Astrocyte of the spinal cord (primary cell): ENCODE measurements at regions not wholly inside any gene's neighbourhood (a gene's known extent, or its start where the extent isn't known, plus 50 kb on each side); places are given as distances from the start of the nearest gene placed in this dataset.
A peak's percentile ranks its signal among the peaks of the same experiment; 100 is the strongest.

Source experiments
- DNase-seq: peaks from one replicate; pipeline ENCODE4 v3.0.0; 2011; ENCODE audit warnings: low read depth, low spot score
- H3K4me3 ChIP-seq: 2 replicates; pipeline ENCODE4 v1.5.1; 2011; ENCODE audit warnings: low read depth, mild to moderate bottlenecking, low read length, moderate library complexity
- in situ Hi-C: cut with HindIII; loops from 2 replicates; pipeline ENCODE4 v1.10.0; 2017; ENCODE audit warnings: low sequenced_read_pairs
- TF ChIP-seq, protein P1 (sequence below): IDR thresholded peaks from 2 replicates; pipeline ENCODE4 v1.5.1; 2012; ENCODE audit warnings: low read depth, mild to moderate bottlenecking, low read length, inconsistent platforms

DNA sequence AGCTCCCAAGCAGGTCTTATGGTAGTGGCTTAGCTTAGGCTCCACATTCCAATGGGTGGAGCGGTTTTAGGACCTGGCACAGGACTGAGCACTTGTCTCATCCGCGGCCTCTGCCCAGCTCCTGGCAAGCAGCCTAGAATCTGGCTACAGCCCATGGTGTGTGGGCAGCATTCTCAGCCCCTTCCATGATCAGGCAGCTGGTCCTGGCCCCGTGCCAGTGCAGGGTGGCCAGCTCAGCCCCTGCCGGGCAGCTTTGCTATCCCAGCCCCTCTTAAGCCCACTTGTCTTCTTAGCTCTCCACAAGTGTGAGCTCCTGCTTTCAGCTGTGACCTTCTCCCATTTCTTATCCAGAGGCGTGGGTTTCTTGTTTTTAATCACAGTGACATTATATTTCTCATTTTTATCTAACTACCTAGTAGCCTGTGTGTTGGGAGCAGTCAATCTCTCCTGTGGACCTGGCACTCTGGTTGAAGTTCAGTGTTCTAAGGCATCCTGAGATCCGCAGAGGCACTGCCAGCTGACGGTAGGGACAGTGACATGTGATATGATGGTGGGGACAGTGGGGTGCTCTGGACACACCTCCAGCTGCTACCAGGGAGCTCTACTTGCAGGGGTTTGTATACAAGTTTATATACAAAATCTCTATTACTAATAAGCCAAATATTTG is 84.5 kb upstream of the PRNP start:
- DNase-seq, result peak; percentile 45
- H3K4me3 ChIP-seq, result no peak overlapping the region
- in situ Hi-C loops, result no loop called here
- TF ChIP-seq, protein P1, sequence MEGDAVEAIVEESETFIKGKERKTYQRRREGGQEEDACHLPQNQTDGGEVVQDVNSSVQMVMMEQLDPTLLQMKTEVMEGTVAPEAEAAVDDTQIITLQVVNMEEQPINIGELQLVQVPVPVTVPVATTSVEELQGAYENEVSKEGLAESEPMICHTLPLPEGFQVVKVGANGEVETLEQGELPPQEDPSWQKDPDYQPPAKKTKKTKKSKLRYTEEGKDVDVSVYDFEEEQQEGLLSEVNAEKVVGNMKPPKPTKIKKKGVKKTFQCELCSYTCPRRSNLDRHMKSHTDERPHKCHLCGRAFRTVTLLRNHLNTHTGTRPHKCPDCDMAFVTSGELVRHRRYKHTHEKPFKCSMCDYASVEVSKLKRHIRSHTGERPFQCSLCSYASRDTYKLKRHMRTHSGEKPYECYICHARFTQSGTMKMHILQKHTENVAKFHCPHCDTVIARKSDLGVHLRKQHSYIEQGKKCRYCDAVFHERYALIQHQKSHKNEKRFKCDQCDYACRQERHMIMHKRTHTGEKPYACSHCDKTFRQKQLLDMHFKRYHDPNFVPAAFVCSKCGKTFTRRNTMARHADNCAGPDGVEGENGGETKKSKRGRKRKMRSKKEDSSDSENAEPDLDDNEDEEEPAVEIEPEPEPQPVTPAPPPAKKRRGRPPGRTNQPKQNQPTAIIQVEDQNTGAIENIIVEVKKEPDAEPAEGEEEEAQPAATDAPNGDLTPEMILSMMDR, result no peak

DNA sequence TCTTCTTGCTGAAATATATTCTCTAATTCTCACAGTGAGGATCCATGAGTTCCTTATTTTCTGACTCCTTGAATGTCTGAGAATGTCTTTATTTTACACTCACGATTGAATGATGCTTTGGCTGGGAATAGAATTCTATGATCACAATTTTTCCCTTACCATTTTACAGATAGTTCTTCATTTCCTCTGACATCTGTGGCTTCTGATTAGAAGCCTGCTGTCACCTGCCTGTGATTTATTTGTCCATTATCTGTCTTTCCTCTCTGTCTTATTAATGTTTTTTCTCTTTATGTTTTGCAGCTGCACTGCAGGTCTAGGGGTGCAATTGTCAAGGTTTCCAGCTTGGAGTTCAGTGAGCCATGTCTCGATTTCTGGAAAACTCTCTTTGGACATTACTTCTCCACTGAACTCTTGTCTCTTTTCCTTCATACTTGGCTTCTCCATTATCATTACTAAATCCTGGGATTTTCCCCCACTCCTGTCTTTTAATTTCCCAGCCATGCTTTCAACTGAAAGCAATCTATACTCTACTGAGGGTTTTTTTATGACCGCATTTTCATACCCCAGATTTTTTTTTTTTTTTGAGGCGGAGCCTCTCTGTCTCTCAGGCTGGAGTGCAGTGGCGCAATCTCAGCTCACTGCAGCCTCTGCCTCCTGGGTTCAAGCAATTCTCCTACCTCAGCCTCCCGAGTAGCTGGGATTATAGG is 85.8 kb upstream of the PRNP start:
- in situ Hi-C loops, result no loop called here
- no peak overlapping the region for H3K4me3 ChIP-seq
- DNase-seq, result no peak
- TF ChIP-seq, protein P1, result no peak

DNA sequence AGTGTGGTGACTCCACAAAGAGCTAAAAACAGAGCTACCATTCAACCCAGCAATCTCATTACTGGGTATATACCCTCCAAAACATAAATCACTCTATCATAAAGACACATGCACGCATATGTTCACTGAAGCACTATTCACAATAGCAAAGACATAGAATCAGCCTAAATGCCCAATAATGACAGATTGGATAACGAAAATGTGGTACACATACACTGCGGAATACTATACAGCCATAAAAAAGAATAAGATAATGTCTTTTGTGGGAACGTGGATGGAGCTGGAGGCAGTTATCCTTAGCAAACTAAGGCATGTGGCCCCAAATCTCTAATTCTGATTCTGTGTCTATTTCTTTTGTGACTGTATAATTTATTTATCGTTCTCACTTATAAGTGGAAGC is 89.0 kb upstream of the PRNP start:
- DNase-seq, result no peak
- in situ Hi-C loops, result no loop called here
- TF ChIP-seq, protein P1, result no peak
- no peak overlapping the region for H3K4me3 ChIP-seq

DNA sequence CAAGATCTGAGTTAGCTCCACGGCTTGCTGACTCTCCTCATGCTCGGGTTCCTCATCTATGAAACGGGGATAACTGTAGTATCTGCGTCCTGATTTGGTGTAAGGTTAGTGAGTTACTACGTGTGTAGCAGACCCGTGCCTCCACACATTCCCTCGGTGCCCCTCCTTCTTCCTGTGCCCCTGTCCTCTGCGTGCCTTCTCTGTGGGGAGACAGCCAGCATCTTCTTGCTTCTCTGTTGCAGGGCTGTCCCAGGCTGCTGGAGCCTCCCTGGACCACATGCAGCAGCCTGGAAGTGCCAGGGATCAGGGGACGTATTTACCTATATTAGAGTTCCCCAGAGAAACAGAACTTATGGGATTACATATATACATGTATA is 93.1 kb upstream of the PRNP start:
- no peak for DNase-seq
- no peak overlapping the region for H3K4me3 ChIP-seq
- TF ChIP-seq, protein P1, result no peak
- in situ Hi-C loops, result no loop called here

DNA sequence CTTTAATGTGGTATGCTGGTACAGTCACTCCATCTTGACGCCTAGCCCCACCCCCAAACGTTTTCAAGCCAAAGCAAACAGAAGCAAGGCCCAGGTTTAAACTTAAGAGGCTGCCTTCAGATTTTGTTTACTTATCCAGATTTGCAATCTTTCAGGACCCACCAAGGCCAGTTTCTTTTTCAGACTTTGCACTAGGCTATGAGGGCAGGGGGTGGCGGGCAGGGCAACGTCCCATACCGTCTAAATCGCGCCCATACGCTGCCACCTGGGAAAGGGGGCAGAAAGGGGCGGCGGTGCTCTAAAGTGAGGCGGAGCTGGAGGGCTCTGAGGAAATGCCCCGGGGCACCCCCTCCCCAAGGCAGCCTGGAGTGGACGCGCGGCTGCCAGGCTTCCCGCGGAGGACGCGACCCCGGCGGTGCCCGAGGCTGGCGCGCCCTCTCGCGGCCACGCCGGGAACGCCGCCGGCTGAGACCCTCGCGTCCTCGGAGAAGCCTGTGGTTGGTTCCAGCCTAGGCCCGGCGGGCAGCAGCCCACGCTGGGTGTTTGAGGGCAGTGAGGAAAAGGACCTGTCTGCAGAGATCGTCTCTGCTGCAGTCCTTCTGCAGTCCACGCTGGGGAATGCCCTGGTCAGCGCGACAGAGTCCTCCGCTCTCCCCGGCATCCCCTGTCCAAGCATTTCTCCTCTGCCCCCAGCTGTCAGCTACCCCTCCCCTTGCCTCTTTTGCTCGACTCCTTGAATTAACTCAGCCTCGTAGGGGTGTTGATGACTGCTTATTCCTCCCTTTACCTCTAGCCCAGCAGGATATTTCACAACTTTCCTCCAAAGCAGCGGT is 93.7 kb upstream of the PRNP start:
- in situ Hi-C loops, result no loop called here
- peak; percentile 29 for DNase-seq
- TF ChIP-seq, protein P1, result peak; percentile 80
- H3K4me3 ChIP-seq, result peak overlapping the region; percentile 41

DNA sequence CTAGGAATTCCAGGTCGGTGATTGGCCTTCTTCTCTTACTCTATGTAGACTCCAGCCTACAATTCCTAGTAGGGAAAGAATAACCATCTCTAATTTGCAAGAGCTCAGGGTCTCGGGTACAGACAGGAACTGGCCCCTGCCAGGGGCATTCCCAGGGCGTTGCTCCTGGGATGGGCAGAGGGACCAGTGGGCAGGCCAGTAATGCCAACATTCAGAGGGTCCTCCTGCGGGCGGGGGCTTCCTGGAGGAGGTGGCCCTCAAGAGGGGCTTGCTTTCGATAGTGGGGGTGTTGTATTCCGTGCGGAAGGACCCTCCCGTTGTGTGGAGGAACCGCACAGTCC is 94.3 kb upstream of the PRNP start:
- no peak for DNase-seq
- H3K4me3 ChIP-seq, result no peak overlapping the region
- TF ChIP-seq, protein P1, result no peak
- in situ Hi-C loops, result no loop called here
